Activated CD4-positive, alpha-beta T cell treated with anti-CD3 and anti-CD28 coated beads, Interleukin-2, Interleukin-4, amounts not matched to agents 100 ng/mL and 50 ng/mL, durations not matched to agents 16 hours and 8 hours (primary cell): ENCODE measurements at regions not wholly inside any gene's neighbourhood (a gene's known extent, or its start where the extent isn't known, plus 50 kb on each side); places are given as distances from the start of the nearest gene placed in this dataset.

Source experiments
- DNase-seq: peaks from one replicate; pipeline ENCODE4 v3.0.0-alpha.2; 2020; ENCODE audit warnings: low spot score

- no peak for DNase-seq
These were observed 137.3 kb upstream of the PMEPA1 start for GRCh38 chr20:57847104-57847503.

GRCh38 chr20:57844626-57845596 is 135.1 kb upstream of the PMEPA1 start:
- no peak for DNase-seq

- DNase-seq, result no peak
These were observed 134.3 kb upstream of the PMEPA1 start for GRCh38 chr20:57843941-57844625.

DNA sequence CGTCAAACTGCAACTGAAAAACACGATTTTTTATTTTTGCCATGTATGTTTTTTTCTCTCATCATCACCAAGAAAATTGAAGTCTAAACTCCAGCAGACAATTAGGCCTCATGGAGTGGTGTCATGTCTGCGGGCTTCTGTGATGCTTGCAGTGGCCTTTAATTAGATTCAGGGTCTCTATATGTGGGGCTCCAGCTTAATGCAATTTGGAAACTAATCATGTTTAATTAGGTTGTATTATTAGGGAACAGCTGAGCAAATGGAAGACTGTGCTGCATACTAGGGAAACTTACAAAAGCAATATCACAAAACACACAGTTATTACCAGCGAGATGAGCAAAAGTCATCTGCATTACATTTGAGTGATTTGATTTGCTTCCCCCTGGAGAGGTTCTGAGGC is 132.9 kb upstream of the PMEPA1 start:
- DNase-seq, result no peak

DNA sequence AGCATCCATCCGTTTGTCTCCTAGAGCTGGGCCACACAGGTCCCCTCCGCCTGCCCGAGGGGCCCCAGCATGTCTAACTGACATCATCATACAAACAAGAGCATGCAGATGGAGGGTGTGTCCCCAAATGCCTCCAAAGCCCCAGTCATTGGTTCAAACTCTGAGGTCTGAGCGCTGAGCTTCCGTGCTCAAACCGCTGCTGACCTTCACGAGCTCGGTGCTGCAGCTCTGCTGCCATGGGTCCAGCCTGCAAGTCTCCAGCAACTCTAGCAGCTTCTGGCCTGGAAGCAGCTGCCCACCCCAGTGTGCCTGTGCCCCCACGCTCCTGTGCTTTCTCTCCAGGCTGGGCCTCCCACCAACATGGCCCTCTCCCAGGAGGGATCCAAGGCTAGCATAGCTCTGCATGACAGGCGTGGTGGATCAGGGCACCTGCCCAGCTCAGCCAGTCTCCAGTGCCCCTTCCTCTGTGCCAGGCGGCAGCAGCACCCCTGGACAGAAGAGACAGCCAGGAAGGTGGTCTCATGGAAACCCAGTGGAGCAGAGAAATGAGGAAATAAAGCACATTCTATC is 131.6 kb upstream of the PMEPA1 start:
- DNase-seq, result no peak

DNA sequence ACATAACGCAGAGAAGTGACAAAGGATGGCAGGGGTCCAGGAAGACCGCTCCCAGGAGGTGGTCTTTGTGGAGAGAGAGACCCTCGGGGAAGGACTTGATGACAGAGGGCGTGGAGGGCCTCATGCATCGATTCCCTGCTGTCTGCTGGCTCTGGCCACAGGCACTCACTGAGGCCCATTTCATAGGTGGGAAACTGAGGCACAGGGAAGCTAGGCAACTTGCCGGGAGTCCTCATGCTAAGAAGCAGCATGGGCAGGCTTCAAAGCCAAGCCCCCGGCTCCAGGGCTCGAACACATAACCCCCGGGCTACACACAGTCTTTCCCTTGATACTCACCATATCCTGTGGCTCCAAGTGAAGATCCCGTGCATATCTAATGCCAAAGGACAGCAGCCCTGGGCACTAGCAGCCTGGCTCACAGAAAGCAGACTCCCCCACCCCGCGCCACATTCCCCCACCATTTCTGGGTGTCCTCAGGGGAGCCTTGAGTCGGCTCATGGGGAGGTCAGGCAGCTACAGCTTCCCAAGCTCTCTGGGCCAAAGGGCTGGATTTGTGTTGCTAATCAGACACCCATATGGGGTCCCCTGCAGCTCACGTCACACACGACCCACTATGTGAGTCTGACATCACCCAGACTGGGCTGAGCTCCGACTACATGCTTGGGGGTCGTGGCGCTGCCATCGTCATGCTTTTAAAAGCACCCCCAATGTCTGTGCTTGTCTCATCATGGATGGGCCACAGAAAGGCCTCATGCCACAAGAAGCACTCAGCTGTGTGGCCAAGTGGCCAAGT is 130.9 kb upstream of the PMEPA1 start:
- no peak for DNase-seq

DNA sequence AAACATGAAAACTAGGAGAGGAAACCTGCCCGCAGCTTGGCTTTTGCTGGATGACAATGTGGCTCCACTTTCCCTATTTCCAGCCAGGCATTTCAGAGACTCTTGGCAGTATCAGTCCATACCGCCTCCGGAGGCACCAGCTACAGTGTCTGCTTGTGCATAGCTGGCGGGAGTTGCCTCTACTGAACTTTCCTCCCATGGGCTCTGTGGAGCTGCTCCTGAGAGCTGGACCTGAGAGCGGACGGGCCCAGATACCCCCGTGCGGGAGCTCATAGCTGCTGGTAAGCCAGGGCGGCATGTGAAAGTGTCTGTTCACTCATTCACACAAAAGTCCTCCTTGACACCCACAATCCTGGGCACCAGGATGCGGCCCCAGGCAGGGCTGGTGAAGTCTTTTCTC is 130.3 kb upstream of the PMEPA1 start:
- no peak for DNase-seq

DNA sequence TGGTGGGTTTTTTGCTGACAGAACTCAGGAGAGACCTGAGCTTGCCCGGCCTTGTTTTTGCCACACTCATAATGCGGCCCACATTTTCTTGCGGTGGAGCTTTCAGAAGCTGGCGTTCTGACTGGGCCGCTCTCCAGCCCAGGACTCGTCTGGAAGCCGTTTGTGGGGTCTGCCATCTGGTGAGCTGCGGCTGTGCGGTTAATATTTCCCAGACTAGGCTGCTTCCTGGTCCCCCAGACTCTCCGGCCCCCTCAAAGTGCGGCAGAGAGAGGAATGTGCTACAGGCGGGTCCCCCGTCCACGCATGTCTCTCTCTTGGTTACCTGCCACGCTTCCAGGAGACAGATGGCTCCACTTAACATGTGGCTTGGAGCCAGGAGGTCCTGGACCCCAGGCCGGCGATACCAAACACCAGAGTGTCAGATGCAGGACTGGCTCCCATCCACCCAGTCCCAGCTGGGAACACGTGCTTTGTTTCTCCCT is 128.9 kb upstream of the PMEPA1 start:
- no peak for DNase-seq

- no peak for DNase-seq
These were observed 127.6 kb upstream of the PMEPA1 start for GRCh38 chr20:57837208-57838035.

DNA sequence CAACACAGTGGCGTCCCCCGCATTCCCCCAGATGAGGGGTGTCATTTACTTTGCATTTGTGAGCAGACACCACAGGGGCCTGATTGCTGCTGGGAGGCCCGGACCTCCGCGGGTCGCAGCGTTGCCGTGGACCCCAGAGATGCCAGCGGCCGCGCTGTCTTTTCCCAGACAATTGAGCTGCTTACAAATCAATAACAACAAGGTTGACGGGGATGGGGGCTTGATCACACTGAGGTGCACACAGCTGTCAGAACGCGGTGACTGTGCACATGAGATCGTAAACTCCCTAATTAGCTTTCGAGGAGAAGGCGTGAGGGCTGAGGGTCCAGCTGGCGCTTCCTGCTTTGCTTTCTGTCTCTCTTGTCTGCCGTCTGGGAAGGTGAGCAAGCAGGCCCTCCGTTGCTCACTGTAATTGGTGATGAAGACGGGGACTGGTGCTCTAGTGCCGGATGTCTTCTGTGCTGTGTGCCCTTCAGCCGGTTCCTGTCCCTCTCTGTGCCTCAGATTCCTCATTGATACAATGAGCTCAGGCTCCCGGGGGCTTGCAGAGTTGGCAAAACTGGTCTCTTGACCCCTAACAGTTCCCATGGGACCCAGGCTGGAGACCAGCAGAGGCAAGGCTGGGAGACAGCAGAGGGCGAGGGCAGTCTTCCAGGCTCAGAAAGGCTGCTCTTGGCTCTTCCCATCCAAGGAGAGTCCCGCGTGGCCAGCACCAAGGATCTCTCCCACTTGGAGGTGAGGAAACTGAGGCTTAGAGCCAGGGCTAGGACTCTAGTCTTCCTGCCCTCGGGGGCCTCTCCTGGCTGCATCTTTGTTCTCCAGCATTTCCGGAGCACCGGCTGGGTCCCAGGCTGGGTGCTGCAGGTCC is 126.0 kb upstream of the PMEPA1 start:
- no peak for DNase-seq

GRCh38 chr20:57835074-57835452 is 125.2 kb upstream of the PMEPA1 start:
- no peak for DNase-seq

DNA sequence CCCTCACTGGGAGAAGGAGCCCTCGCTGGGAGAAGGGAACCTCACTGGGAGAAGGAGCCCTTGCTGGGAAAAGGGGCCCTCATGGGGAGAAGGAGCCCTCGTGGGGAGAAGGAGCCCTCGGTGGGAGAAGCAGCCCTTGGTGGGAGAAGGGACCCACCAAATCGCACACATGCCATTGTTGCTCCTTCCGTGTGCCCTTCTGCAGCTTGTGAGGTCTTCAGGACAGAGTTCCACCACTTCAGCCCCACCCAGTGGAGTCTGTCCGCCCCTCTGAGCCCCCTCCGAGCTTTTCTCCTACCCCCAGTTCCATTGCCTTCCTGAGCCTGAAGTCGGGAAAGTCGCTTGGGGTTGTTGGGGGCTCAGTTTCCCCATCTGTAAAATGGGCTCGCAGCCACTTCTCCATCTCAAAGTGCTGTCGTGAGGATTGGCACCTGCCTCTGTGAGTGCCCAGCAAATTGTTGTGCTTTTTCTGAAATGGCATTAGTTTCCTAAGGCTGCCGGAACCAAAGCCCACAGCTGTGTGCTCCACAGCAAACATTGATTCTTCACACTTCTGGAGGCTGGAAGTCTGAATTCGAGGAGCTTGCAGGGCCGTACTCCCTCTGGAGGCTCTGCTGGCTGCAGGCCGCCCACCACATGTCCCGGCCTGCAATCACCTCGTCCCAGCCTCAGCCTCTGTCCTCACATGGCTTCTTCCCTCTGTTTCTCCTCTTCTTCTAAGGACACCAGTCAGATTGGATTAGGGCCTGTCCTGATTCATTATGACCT is 124.7 kb upstream of the PMEPA1 start:
- no peak for DNase-seq

- DNase-seq, result no peak
These were observed 122.3 kb upstream of the PMEPA1 start for GRCh38 chr20:57831993-57832585.

GRCh38 chr20:57831326-57831992 is 121.6 kb upstream of the PMEPA1 start:
- DNase-seq, result no peak

GRCh38 chr20:57830515-57830895 is 120.7 kb upstream of the PMEPA1 start:
- no peak for DNase-seq

- no peak for DNase-seq
These were observed 120.1 kb upstream of the PMEPA1 start for GRCh38 chr20:57829805-57830514.

DNA sequence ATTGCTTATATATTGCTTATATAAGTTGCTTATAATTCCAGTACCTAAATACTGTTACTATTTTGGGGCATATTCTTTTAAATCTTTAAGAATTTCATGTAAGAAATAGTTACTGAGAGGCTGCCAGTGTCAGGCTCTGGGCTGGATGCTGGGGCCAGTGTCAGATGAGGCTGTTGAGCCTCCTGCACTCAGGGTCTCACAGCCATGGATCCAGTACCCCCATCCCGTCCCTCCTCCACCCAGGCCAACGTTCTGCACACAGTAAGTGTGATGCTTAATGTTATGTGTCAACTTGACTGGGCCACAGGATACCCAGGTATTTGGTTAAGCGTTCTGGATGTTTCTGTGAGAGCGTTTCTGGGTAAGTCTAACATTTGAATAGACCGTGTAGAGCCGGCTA is 119.5 kb upstream of the PMEPA1 start:
- DNase-seq, result no peak

GRCh38 chr20:57828696-57829095 is 118.9 kb upstream of the PMEPA1 start:
- DNase-seq, result no peak
